NT2/D1 (cell line): ENCODE measurements at regions not wholly inside any gene's neighbourhood (a gene's known extent, or its start where the extent isn't known, plus 50 kb on each side); places are given as distances from the start of the nearest gene placed in this dataset.

Experiments used
- SUZ12 ChIP-seq: IDR thresholded peaks from 2 replicates; pipeline ENCODE4 v1.6.1; 2011; ENCODE audit not compliant: insufficient read length, insufficient read depth; ENCODE audit errors: extremely low read depth
- YY1 ChIP-seq: IDR thresholded peaks from 2 replicates; pipeline ENCODE4 v1.6.1; 2011; ENCODE audit not compliant: insufficient read length, insufficient read depth
- ZNF274 ChIP-seq: IDR thresholded peaks from 2 replicates; pipeline ENCODE4 v1.6.1; 2011; ENCODE audit warnings: mild to moderate bottlenecking, low read depth, low read length

DNA sequence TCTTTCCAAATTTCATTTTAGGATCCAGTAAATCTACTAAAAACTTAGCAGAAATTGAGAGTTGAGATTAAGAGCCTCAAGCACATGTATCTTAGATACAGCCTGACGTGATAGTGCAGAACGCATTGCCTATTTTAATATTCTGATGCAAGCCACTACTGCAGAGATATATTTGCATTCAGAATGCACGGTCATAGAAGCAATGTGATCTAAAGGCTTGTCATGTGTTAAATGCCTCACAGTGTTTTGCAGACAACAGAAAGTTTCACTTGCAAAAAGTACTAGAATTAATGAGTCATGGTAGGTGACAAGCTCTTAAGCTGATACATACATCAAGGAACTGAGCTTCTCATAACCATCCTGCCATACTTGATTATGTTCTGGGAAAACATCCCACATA, 886.7 kb upstream of the CHAC2 start:
- no peak for TF ChIP-seq ZNF274
- TF ChIP-seq YY1 = no peak
- TF ChIP-seq SUZ12 = no peak
